ENCODE measurements at regions not wholly inside any gene's neighbourhood (a gene's known extent, or its start where the extent isn't known, plus 50 kb on each side); places are given as distances from the start of the nearest gene placed in this dataset.
"Not testable (repeated sequence)": the region's sequence is repeated elsewhere in the genome, so short reads cannot be mapped to it uniquely, and the experiment has no call there.

DNA sequence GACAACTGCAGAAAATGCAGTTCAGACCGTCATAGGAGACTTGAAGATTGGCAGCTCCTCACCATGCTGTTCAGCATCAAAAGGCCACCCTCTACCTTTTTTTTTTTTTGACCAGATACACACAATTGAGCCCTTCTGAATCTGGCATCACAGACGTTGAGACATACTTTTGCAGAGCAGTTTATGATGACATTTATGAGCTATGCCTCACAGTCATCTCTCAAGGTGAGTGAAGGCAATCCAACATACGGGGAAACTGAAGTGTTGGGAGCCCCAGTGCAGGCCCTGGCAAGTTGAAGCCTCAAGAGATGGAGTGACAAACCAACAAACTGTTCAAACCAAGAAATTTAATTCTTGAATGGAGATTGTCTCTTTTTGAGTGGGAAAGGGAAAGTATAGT lies 83.6 kb upstream of the DLX6 start:
- TF ChIP-seq, protein P1, sequence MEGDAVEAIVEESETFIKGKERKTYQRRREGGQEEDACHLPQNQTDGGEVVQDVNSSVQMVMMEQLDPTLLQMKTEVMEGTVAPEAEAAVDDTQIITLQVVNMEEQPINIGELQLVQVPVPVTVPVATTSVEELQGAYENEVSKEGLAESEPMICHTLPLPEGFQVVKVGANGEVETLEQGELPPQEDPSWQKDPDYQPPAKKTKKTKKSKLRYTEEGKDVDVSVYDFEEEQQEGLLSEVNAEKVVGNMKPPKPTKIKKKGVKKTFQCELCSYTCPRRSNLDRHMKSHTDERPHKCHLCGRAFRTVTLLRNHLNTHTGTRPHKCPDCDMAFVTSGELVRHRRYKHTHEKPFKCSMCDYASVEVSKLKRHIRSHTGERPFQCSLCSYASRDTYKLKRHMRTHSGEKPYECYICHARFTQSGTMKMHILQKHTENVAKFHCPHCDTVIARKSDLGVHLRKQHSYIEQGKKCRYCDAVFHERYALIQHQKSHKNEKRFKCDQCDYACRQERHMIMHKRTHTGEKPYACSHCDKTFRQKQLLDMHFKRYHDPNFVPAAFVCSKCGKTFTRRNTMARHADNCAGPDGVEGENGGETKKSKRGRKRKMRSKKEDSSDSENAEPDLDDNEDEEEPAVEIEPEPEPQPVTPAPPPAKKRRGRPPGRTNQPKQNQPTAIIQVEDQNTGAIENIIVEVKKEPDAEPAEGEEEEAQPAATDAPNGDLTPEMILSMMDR (conservative IDR thresholded peaks at IDR 0.05), result no peak
- no peak for TF ChIP-seq ZFX (IDR thresholded peaks at IDR 0.05)
- no peak overlapping the region for H3K27ac ChIP-seq

DNA sequence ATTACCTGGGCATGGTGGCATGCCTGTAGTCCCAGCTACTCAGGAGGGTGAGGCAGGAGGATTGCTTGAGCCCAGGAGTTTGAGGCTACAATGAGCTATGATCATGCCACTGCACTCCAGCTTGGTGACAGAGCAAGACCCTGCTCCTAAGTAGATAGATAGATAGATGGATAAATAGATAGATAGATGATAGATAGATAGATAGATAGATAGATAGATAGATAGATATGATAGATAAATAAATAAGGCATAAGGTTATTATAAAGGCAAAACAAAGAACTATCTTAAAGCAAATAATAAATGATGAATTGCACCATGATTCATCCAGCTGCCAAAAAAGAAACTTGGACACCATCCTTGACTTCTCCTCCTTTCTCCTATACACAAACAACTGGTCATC lies 82.0 kb upstream of the DLX6 start:
- H3K27ac ChIP-seq, result not testable (repeated sequence)

DNA sequence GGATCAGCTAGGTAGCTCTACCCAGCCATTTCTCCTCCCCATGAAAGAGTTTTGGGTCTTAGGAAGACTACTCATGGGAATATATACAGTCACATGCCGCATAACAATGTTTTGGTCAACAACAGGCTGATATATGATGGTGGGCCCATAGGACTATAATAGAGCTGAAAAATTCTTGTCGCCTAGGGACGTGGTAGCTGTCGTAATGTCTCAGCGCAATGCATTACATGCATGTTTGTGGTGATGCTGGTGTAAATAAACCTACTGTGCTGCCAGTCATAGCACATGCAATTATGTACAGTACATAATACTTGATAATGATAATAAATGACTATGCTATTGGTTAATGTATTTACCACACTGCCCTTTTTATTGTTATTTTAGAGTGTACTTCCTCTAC lies 78.2 kb upstream of the DLX6 start:
- H3K27ac ChIP-seq, result no peak overlapping the region
- no peak for TF ChIP-seq ZFX (IDR thresholded peaks at IDR 0.05)
- TF ChIP-seq, protein P1 (conservative IDR thresholded peaks at IDR 0.05), result no peak

DNA sequence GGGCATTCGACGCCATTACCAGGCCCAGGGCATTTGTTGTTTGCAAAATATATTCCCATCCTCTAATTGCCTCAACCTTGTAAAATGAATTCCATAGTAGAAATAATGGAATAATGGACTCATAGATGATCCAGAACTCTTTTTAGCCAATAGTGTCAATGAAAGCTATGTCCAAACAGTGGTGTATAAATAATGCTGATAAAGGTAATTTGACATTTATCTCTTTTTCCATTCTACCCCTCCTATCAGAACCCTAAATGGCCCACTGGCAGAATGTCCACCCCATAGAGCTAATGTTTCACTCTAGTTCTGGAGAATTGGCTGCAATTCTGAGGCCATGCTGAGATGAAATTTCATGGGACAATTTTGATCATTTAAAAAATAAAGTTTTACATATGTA lies 76.4 kb upstream of the DLX6 start:
- H3K27ac ChIP-seq, result no peak overlapping the region
- no peak for TF ChIP-seq ZFX (IDR thresholded peaks at IDR 0.05)
- TF ChIP-seq, protein P1 (conservative IDR thresholded peaks at IDR 0.05), result no peak

DNA sequence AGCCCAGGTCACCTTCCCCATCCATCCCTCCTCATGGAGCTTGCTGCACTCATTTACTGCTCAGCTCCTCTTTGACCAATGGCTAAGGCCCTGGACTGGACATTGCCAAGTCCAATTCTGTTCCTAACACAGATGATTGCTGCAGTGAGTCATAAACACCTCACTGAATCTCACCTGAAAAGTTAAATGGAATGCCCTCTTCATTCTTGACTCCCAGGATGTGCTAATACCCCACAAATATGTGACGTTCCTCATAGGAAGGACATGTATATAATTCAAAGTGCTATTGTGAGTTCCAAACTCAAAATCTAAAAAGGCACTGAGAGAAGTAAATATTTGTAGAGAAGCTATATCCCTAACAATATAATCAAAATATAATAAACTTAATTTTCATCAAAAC lies 73.5 kb upstream of the DLX6 start:
- TF ChIP-seq, protein P1 (conservative IDR thresholded peaks at IDR 0.05), result no peak
- no peak for TF ChIP-seq ZFX (IDR thresholded peaks at IDR 0.05)
- H3K27ac ChIP-seq, result no peak overlapping the region

DNA sequence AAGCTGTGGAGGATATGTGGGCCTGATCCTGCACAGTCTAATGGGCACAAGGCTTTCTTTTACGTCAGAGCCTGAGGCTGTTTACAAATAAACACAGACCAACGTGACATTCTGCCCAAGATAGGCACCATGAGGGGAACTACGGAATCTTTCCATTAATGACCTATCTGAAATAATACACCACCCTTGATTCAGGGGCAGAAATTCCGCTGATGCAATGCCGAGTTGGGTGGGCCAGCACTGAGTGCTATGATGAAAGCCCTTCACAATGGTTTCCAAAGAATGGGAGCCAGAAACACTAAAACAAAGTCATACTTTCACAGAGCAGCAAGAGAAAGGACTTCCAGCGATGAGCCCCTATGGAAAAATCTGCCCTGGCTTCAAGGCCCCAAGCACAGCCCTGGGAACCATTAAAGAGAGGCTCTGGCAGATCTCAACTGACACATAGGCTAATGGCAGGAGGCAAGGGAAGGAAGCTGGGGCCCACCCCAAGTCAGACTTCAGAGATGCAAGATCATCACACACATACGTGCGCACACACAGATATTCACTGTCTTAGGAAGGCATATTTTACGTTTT lies 72.2 kb upstream of the DLX6 start:
- no peak overlapping the region for H3K27ac ChIP-seq
- TF ChIP-seq, protein P1 (conservative IDR thresholded peaks at IDR 0.05), result no peak
- TF ChIP-seq ZFX (IDR thresholded peaks at IDR 0.05), result no peak

DNA sequence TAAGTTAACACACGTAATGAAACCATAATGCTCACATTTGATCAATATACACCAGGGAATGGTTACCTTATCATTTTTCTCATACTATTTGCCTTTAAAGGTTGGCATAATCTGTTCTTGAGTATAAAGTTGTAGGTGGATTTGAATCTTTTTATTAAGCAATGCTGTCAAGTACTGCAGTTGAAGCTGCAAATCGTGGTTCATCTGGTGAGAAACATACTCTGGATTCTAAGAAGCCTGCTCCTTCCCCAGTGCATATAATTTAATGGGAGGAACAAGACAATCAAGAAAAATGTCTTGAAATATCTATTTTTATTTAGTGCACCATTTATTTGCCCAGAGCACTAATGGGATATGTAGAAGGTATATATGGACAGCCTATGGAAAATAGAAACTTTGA lies 68.7 kb upstream of the DLX6 start:
- no peak for TF ChIP-seq ZFX (IDR thresholded peaks at IDR 0.05)
- TF ChIP-seq, protein P1 (conservative IDR thresholded peaks at IDR 0.05), result no peak
- no peak overlapping the region for H3K27ac ChIP-seq

DNA sequence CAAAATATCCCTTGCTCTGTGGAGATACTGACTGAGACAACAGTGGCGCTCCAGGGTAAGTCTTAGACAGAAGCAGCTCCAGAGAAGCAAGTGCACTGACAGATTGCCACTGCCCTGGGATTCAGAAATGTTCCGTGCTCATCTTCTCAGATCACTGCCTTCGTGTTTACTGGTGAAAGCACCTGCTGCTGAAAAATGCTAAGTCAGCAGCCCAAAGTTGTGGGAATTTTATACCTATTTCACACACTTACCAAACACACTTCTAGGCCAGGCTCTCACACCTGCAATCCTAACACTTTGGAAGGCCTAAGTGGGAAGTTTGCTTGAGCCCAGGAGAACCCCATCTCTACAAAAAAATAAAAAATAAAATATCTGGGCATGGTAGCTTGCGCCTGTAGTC lies 63.2 kb upstream of the DLX6 start:
- no peak overlapping the region for H3K27ac ChIP-seq
- TF ChIP-seq, protein P1 (conservative IDR thresholded peaks at IDR 0.05), result no peak
- no peak for TF ChIP-seq ZFX (IDR thresholded peaks at IDR 0.05)

Data from C4-2B (cell line).